HG02763 (cell line): ENCODE measurements at regions not wholly inside any gene's neighbourhood (a gene's known extent, or its start where the extent isn't known, plus 50 kb on each side); places are given as distances from the start of the nearest gene placed in this dataset.
"Not testable (repeated sequence)": the region's sequence is repeated elsewhere in the genome, so short reads cannot be mapped to it uniquely, and the experiment has no call there.

Experiments used
- ATAC-seq: cut with Tn5 transposase; IDR thresholded peaks from one replicate; pipeline ENCODE4 v1.9.1; 2021; ENCODE audit warnings: mild to moderate bottlenecking, moderate library complexity; ENCODE audit not compliant: unreplicated experiment

DNA sequence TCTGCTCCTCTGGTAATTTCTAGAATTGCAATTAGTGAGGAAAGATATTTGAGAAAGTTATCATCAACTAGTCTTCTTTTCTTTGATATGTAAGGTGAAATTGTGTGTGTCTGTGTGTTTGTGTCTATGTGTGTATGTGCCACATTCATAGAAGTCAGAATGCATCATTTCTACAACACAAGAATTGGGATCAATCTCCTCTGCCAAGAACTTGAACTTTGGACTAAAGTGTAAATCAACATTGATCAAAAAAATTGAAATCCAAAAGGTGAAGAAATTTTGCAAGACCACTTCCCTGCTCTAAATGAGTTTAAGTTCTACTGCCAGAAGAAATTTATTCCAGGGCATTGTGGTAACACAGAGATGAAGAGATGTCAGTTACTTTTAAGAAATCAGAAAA is 1072.8 kb downstream of the GRM8 start:
- ATAC-seq, result no peak

DNA sequence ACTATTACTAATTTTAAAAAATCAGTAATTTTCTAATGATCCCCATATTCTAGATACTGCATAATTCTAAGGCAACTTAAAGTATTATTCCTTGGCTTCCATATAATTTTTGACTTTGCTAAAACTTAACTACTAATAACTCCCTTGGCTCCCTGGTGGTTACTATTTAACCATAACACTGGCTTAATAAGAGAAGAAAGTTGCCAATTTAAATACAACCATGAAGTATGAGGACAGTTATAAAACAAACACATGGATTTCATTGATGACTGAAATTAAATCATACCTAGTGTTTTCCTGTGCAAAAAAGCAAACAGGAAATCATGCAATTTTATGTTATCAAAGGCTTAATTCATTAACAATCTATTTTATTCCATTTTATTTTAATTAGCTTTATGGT is 1073.9 kb downstream of the GRM8 start:
- no peak for ATAC-seq

DNA sequence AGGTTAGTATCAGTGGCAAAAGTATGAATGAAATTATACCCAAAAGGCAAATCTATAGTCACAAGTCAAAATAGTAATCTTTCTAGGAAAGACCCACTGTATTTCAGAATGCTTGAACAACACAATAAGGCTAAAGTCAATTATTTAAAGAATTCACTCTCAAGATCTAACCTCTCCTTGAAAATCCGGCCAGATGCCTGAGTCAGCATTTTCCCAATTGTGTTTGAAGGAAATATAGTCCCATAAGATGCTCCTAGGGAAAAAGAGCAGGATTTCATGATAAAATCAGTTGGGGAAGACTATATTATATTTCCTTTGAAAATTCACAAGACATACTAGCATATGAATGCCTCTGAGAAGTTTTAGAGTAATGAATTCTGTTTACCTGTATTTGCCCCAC is 1075.0 kb downstream of the GRM8 start:
- ATAC-seq, result no peak

DNA sequence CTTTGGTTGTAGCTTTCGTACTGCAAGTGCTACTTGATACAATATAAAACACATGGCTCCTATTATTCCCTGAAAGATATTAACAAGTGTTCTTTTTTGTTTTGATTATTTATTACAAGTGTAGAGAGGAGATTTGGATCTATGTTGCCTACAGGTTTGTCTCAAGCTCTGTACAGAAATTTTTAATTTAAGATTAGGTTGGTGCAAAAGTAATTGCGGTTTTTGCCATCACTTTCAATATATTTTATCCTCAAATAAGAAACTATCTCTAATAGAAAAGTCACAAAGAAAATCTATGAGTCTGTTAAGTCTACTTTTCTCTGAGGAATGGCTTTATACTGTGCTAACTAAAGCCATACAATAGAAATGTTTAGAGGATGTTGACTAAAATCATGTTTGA is 1086.1 kb downstream of the GRM8 start:
- no peak for ATAC-seq

DNA sequence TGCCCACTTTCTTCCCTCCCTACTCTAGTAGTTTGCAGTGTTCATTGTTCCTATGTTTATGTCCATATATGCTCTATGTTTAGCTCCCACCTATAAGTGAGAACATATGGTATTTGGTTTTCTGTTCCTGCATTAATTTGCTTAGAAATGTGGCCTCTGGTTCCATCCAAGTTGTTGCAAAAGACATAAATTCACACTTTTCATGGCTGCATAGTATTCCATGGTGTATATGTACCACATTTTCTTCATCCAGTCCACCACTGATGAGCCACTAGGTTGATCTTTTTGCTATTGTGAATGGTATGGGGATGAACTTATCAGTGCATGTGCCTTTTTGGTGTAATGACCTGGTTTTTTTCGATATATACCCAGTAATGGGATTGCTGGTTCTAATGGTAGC is 1089.1 kb downstream of the GRM8 start:
- ATAC-seq, result no peak

DNA sequence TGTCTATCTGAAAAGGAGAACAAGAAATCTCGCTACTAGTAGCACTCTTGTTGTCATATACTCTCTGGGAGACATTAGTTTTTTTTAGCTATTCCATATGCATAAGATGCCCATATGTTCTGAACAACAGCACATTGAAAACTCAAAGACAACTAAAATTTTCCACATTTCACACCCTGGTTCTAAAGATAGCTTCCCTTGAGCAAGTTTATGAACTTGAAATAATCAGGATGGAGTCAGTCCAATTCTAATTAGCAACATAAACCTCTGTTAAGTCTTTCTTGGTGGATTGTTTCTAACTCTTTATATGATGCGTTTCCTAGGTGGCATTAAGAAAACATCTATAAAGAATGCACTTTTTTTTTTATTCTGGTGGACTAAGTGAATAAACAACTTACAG is 1095.3 kb downstream of the GRM8 start:
- no peak for ATAC-seq

DNA sequence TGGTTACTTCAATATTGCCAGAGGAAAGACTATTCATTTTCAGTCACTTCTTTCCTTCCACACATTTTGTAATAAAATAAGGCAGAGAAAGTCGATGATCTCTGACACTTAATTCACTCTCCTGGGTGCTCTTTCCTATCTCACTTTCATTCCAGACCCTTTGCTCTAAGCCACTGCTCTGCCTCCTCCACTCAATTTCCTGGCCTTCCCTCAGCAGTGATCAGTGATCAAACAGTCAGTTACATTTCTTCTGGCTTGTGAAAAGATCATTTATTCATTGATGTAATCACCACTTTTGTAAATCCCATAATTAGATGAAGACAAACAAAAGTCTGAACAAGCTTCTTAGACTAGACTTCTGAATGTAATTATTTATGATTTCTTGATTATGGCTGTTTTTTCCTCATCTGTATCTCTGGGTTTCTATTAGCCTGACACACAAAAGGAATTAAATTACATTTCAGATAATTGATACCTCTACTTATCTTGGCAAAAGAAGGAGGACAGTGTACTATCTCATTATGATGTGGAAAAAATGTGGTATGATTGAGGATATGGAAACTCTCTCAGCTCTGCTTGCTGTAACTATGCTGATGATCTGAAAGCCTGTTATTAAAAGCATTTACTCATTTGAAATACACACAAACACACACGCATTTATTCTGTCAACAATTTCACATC is 1102.3 kb downstream of the GRM8 start:
- ATAC-seq, result no peak

- ATAC-seq, result no peak
These were observed 1111.8 kb downstream of the GRM8 start for GRCh38 chr7:126140858-126141466.

DNA sequence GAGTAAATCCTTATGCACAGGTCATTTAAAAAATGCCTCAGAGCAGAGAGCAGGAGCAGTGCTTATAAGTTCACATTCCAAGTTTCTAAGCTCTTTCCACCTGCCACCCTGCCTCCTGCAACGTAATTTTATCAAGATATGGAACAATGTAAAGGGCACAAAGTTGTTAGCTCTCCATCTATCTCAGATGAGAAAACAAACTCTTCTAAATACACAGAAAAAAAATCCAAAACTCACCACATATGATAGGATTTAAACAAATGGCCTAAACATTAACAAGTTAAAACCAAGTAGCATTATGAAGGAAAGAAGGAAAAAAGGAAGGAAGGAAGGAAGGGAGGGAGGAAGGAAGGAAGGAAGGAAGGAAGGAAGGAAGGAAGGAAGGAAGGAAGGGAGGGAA is 1132.8 kb downstream of the GRM8 start:
- no peak for ATAC-seq

DNA sequence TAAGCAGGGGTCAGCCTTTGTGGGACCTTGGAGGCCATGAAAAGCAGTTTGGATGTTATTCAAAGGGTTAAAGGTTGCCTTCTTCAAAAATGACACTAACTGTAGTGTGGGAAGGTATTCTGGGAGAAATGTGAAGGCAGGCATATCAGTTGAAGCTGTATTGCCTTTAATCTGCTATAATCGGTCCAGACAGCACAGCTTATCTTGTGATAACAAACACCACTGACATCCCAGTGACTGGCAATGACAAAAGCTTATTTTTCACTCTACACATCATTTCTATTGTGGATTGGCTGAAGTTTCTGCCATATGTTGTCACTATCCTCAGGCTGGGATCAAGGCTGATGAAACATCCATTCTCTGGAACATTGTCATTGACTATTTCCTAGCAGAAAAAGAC is 1149.2 kb downstream of the GRM8 start:
- ATAC-seq, result no peak

DNA sequence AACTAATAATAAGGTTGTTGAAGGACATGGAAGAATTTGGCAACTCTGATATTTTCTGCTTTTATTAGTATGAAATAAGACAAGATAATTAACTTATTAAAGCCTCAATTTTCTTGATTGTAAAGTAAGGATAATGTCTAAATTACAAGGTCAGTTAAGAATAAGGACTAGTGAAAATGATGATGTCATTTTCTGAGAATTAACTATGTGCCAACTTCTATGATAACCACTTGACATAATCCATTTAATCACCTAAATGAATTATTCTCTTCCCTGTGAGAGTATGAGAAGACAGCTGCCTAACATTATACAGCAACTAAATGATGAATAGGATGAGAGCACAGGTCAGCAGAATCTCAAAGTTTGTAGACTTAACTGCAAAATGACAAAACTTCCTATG is 1153.4 kb upstream of the POT1 start:
- no peak for ATAC-seq

DNA sequence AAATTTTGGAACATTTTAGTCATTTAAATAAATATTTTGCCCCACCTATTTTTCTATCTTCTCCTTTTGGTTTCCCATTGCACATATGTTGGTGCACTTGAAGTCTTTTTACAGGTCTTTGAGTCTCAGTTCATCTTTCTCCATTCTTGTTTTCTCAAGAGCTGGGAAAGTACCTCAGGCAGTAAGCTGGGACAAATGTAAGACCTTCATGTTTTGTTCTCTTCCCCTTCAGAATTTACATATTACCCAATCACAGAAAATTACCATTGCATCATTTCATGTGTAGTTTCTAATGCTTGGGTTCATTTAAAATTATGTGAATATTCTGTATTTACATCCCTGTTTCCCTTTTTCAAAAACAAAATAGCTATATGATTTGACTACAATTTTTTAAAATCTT is 1150.0 kb upstream of the POT1 start:
- ATAC-seq, result peak; percentile 60

DNA sequence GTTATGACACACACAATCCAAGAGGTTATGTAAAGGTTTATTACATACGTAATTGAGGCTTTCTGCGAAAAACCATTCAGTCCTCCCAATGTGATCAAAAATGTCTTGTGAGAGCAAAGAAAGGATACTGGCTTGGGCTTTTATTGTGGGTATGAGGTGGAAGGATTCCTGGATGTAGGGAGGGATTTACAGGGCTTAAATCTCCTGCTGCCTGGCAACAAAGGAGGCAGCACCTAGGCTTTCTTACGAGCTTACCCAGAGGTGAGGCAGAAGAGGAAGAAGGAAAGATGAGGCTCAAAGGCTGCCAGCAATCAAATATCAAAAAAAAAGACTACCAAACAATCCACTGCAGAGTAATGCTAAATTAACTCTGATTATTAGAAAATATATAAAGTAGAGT is 1149.5 kb upstream of the POT1 start:
- peak; percentile 22 for ATAC-seq

- no peak for ATAC-seq
These were observed 1136.1 kb upstream of the POT1 start for GRCh38 chr7:126065766-126066165.

DNA sequence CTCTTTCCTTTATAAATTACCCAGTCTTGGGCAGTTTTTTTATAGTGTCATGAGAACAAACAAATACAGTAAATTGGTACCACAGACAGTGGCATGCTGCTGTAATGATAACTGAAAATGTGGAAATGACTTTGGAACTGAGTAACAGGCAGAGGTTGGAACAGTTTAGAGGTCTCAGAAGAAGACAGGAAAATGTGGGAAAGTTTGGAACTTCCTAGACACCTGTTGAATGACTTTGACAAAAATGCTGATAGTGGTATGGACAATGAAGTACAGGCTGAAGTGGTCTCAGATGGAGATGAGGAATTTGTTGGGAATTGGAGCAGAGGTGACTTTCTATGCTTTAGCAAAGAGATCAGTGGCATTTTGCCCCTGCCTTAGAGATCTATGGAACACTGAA is 1128.4 kb upstream of the POT1 start:
- ATAC-seq, result no peak

DNA sequence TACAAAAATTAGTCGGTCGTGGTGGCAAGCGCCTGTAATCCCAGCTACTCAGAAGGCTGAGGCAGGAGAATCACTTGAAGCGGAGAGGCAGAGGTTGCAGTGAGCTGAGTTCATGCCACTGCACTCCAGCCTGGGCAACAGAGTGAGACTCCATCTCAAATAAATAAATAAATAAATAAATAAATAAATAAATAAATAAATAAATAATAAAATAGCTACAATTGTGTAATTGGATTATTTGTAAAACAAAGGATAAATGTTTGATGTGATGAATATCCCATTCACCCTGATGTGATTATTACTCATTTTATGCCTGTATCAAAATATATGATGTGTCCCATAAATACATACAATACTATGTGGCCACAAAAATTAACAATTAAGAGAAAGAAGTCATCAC is 1127.0 kb upstream of the POT1 start:
- ATAC-seq, result not testable (repeated sequence)

DNA sequence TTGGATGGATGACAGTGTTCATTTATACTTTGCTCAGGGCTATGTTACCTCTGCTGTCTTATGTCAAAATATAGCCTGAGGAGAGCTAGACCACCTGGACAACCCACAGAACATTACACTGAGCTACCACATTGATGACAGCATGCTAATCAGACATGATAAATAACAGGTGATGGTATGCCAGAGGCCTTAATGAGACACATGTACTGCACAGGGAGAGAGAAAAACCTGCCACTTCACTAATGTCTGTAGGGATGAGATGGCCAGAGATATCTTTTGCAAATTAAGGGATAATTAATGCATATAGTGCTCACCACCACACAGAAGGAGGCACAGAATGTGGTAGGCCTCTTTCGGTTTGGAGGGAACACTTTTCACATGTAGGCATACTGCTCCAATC is 1122.6 kb upstream of the POT1 start:
- no peak for ATAC-seq

DNA sequence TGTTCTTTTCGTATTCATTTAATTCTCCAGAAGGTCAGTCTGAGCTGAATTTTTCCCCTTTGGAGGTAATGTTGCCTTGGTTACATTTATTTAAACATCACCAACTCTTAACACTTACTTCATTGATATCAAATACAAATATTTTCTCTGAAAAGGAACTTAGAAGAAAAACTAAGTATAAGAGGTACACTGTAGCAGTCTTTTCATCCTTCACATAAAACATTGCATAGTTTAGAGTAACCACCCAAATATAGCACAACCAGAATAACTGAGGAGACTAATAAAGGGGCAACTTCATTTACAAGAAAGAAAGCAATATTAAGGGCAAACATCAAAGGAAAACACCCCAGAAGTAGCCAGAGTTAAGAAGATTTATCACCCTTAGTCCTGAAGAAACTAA is 1115.0 kb upstream of the POT1 start:
- no peak for ATAC-seq

DNA sequence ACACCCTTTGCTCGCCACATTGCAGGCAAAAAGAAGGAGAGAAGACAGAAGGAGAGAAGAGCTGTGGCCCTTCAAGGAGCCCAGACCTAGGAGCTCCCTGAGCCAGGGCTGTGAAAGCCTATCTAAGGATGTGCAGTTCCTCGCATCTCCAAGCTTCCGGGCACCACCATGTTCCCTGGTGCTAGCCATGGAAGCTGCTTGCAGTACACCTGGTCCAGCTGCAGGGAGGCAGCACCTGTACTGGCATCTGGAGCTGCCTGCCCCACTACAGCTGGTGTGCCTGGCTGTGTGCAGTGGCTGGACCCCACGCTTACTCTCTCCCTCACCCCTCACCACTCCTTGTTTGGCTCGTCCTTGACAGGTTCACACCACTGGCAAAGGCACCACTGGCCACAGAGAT is 1111.8 kb upstream of the POT1 start:
- ATAC-seq, result no peak

GRCh38 chr7:126040114-126041045 is 1110.8 kb upstream of the POT1 start:
- ATAC-seq, result no peak

GRCh38 chr7:126026421-126027088 is 1096.9 kb upstream of the POT1 start:
- ATAC-seq, result no peak
